ENCODE measurements at regions not wholly inside any gene's neighbourhood (a gene's known extent, or its start where the extent isn't known, plus 50 kb on each side); places are given as distances from the start of the nearest gene placed in this dataset.

- Histone ChIP-seq H2AFZ (ENCODE audit: insufficient read depth, low read depth, low read length, poor library complexity, severe bottlenecking) (no peak overlapping the region), H3K4me1 (ENCODE audit: control insufficient read depth in 1 of 2, insufficient read depth in 2 of 2, low read length in 2 of 2) (no peaks in the 10 kb centered on the region), H3K36me3 (replicated peaks in 1 of 2; ENCODE audit: control insufficient read depth in 1 of 2, insufficient read depth in 2 of 2, low read length in 2 of 2) (no peaks in the 10 kb centered on the region), H3K4me2 (replicated peaks; ENCODE audit: extremely low read depth, low read length, poor library complexity, severe bottlenecking) (no peak overlapping the region), H4K20me1 (ENCODE audit: insufficient read depth, low read length) (no peaks in the 10 kb centered on the region), H3K27ac (ENCODE audit: low read depth in 1 of 2, low read length in 2 of 2) (no peak overlapping the region), H3K79me2 (ENCODE audit: insufficient read depth, low read length) (no peaks in the 10 kb centered on the region), H3K9ac (ENCODE audit: insufficient read depth, low read length, poor library complexity, severe bottlenecking) (no peak overlapping the region), H3K27me3 (ENCODE audit: control insufficient read depth in 2 of 2, insufficient read depth in 2 of 2, low read length in 2 of 2) (no peaks in the 10 kb centered on the region), H3K4me3 (replicated peaks in 1 of 3; ENCODE audit: low read depth in 2 of 3, low read length in 3 of 3) (no peak overlapping the region), H3K9me3 (replicated peaks in 1 of 2; ENCODE audit: control insufficient read depth in 1 of 2, insufficient read depth in 1 of 2, low read length in 2 of 2) (no peaks in the 10 kb centered on the region)
- TF ChIP-seq CTCF (IDR thresholded peaks at IDR 0.05) = no peak
- no CpG with 5 or more reads among the region's 4 CpGs for WGBS (ENCODE audit: insufficient coverage)
- Mint-ChIP-seq H3K9me3 (peaks cover 0 to 5% (median 4%) of the 10 kb centered on the region in 7 donors), H3K27me3 (ENCODE audit: low read depth in 3 of 3) (peaks cover 0 to 4% (median 0%) of the 10 kb centered on the region in 3 donors), H3K4me3 (no peak overlapping the region), H3K36me3 (no peaks in the 10 kb centered on the region), H3K4me1 (no peaks in the 10 kb centered on the region), H3K27ac (no peak overlapping the region)
- intact Hi-C loops (cut with micrococcal nuclease) = no loop called here
- no peak for DNase-seq
Observed at GRCh38 chr12:30500532-30500931, 195.1 kb downstream of the IPO8 start.

- Mint-ChIP-seq H3K27ac (peak overlapping the region in 1 of 7 donors; percentile 23), H3K4me1 (no peaks in the 10 kb centered on the region), H3K27me3 (ENCODE audit: low read depth in 3 of 3) (peaks cover 0 to 3% (median 0%) of the 10 kb centered on the region in 3 donors), H3K36me3 (no peaks in the 10 kb centered on the region), H3K9me3 (peaks cover 1 to 8% (median 5%) of the 10 kb centered on the region in 7 donors), H3K4me3 (peak overlapping the region in 1 of 2 donors; percentile 22)
- Histone ChIP-seq H3K27ac (ENCODE audit: low read depth in 1 of 2, low read length in 2 of 2) (no peak overlapping the region), H3K36me3 (replicated peaks in 1 of 2; ENCODE audit: control insufficient read depth in 1 of 2, insufficient read depth in 2 of 2, low read length in 2 of 2) (no peaks in the 10 kb centered on the region), H3K79me2 (ENCODE audit: insufficient read depth, low read length) (no peaks in the 10 kb centered on the region), H3K4me3 (replicated peaks in 1 of 3; ENCODE audit: low read depth in 2 of 3, low read length in 3 of 3) (no peak overlapping the region), H3K9ac (ENCODE audit: insufficient read depth, low read length, poor library complexity, severe bottlenecking) (no peak overlapping the region), H4K20me1 (ENCODE audit: insufficient read depth, low read length) (no peaks in the 10 kb centered on the region), H3K9me3 (replicated peaks in 1 of 2; ENCODE audit: control insufficient read depth in 1 of 2, insufficient read depth in 1 of 2, low read length in 2 of 2) (peaks cover 0 to 4% of the 10 kb centered on the region in 2 donors), H3K4me2 (replicated peaks; ENCODE audit: extremely low read depth, low read length, poor library complexity, severe bottlenecking) (no peak overlapping the region), H3K4me1 (ENCODE audit: control insufficient read depth in 1 of 2, insufficient read depth in 2 of 2, low read length in 2 of 2) (no peaks in the 10 kb centered on the region), H2AFZ (ENCODE audit: insufficient read depth, low read depth, low read length, poor library complexity, severe bottlenecking) (no peak overlapping the region), H3K27me3 (ENCODE audit: control insufficient read depth in 2 of 2, insufficient read depth in 2 of 2, low read length in 2 of 2) (no peaks in the 10 kb centered on the region)
- TF ChIP-seq CTCF (IDR thresholded peaks at IDR 0.05) = no peak
- 93% methylated on average over 12 of the region's 14 CpGs for WGBS (ENCODE audit: insufficient coverage)
- intact Hi-C loops (cut with micrococcal nuclease) = no loop called here
- DNase-seq = no peak
Observed at GRCh38 chr12:30485230-30485890, 210.3 kb downstream of the IPO8 start.
